DMS153 treated with DMSO at 0.1 percent for 48 hours (cell line): ENCODE measurements at regions not wholly inside any gene's neighbourhood (a gene's known extent, or its start where the extent isn't known, plus 50 kb on each side); places are given as distances from the start of the nearest gene placed in this dataset.
"Not testable (repeated sequence)": the region's sequence is repeated elsewhere in the genome, so short reads cannot be mapped to it uniquely, and the experiment has no call there.

Source experiments
- DNase-seq: peaks from one replicate; lab custom pipeline; 2025; ENCODE audit not compliant: unreplicated experiment; lab: John Stamatoyannopoulos, UW

- DNase-seq, result no peak
These were observed 1459.8 kb downstream of the RAPGEF2 start for GRCh38 chr4:160562661-160563060.

DNA sequence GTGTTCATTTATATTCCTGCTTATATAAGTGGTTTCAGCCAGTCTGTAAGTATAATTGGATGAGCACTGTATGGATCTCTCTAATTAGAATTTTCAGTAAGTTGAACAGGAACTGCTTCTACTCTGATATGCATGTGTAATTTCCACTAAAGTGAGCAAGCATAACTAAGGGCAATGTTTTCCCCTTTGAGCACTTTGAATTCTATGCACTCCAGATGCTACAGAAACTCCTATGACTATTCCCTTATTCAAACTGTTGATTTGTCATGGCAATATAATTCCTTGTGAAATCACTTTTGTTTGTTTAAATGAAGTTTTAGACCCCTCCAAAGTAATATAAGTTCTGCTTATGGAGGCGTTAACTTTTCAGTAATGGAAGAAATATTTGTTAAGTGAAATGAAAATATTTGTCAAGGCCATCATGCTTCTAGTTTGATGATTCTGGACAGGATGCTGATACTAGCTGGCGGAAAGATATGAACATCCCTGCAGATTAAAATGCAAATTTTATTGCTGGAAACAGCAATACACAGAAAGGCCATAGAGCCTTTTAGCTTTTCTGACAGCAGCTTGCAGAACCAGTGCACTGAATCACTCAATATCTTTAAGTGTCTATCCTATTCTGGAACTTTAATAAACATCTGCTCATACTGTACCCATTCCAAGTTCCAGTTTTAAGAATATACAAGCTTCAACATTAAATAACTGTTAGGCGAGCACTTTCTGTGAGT lies 1460.8 kb downstream of the RAPGEF2 start:
- no peak for DNase-seq

- no peak for DNase-seq
These were observed 1464.8 kb downstream of the RAPGEF2 start for GRCh38 chr4:160567634-160568033.

GRCh38 chr4:160570271-160570670 lies 1467.4 kb downstream of the RAPGEF2 start:
- no peak for DNase-seq

- DNase-seq, result not testable (repeated sequence)
These were observed 1471.4 kb downstream of the RAPGEF2 start for GRCh38 chr4:160574272-160574671.

- DNase-seq, result no peak
These were observed 1477.7 kb downstream of the RAPGEF2 start for GRCh38 chr4:160580581-160580980.

GRCh38 chr4:160592258-160592657 lies 1489.4 kb downstream of the RAPGEF2 start:
- no peak for DNase-seq

DNA sequence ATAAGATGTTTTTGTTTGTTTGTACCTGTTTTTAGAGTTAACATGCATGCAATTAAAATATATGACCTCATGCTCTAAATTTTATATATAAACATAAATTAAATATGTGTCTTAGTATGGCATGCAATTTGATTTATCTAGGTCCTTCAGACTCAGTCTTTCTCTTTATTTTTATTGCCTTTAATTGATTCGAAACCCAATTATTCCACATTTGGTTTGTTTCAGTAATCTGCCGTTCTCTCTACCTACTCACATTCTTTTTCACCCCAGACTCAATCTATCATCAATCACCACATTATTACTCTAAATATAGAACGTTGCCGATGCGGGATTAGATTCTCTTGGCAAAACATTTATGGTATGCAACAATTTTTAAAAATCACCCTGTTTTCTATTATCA lies 1492.8 kb downstream of the RAPGEF2 start:
- no peak for DNase-seq

- no peak for DNase-seq
These were observed 1501.7 kb downstream of the RAPGEF2 start for GRCh38 chr4:160604541-160604940.

DNA sequence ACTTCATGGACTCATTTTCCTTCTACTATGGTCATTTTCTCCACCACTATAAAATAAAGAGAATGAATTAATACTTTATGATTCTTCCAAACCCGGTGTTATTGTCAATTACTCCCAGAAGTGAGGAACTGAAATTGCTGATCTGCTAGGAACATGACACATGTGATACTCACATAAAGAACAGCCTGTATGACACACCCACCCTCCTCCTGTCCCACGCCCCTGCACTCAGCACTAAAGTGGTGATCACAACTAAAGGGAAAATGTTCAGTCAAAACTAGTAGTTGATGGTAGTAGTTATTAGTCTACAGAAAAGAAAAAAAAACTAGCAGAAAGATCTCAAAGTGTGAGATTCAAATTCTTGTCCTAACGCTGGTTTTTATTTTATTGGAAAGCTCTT lies 1508.3 kb downstream of the RAPGEF2 start:
- DNase-seq, result no peak

DNA sequence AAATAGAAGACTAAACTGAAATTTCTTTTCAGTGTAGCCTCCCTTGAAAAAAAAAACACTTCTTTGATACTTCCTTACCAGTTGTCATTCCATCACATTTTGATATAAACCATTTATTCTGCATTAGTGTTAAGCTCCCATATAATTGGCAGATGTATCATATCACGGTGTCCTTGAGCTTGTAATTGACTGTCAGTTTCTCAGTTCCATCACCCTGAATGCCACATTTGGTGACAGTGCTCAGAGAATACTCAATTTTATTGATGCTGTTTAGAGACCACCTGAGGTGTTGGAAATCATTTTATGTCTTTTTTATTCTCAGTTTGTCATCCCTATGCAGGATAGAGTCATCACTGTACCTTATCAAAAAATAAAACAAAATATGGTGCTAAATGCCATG lies 1528.2 kb downstream of the RAPGEF2 start:
- DNase-seq, result no peak

- DNase-seq, result no peak
These were observed 1511.0 kb downstream of the FSTL5 start for GRCh38 chr4:160652790-160653189.

DNA sequence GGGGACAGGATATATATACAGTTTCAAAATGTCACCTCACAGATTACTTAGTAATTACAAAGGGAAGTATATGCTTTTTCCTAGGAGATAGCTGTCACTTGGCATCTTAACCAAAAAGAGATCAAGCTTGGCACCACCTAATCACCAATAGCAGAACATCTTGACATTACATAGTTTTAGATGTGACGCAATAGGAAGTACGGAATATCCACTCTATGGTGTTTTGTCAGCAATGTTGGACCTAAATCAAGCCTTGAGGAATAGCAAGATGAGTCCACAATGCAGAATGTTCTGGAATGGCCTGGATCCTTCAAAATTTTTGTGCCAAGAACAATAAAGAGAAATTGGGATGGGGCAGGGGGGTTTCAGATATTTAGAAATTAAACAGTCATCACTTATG lies 1488.2 kb downstream of the FSTL5 start:
- DNase-seq, result no peak

- no peak for DNase-seq
These were observed 1478.1 kb downstream of the FSTL5 start for GRCh38 chr4:160685729-160686128.

DNA sequence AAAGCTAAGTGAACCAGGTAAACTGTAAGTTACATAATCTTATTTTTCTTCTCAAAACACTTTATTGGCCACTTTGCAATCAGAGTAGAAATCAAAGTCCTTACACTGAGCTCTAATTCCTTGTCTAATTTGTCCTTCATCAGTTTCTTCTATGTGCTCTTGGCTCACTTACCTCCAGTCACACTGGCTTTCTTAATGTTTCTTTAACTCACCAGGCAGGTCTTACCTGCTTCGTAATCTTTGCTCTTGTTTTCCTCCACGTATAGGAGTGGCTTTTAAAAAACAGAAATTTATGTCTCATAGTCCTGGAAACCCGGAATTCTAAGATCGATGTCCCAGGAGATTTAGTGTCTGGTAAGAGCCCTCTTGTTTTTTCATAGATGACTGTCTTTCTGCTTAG lies 1462.1 kb downstream of the FSTL5 start:
- no peak for DNase-seq

GRCh38 chr4:160709026-160709425 lies 1454.8 kb downstream of the FSTL5 start:
- DNase-seq, result no peak

GRCh38 chr4:160709546-160709945 lies 1454.3 kb downstream of the FSTL5 start:
- DNase-seq, result no peak

GRCh38 chr4:160716551-160716950 lies 1447.2 kb downstream of the FSTL5 start:
- no peak for DNase-seq

GRCh38 chr4:160717848-160718247 lies 1446.0 kb downstream of the FSTL5 start:
- DNase-seq, result no peak

GRCh38 chr4:160724063-160724462 lies 1439.7 kb downstream of the FSTL5 start:
- DNase-seq, result no peak

- DNase-seq, result no peak
These were observed 1418.7 kb downstream of the FSTL5 start for GRCh38 chr4:160745126-160745525.

- DNase-seq, result not testable (repeated sequence)
These were observed 1417.2 kb downstream of the FSTL5 start for GRCh38 chr4:160746585-160746984.

DNA sequence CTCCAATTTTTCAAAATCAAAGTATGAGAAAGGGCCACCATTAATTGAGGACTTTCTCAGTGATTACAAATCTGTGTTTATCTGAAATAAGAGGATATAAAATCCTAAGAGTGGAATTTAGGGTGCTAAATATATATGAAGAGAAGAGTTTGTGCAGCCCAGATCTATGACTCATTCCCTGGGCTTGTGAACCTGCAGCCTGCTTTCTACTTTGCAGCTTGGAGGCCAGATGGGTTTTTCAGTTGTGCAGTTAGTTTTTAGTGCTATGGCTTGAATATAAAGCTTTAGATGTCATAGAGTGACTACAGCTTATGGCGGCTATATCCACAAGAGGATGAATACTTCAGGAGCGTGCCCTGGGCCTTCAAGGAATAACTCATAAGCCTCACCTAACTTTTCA lies 1391.1 kb downstream of the FSTL5 start:
- no peak for DNase-seq
